ENCODE measurements at regions not wholly inside any gene's neighbourhood (a gene's known extent, or its start where the extent isn't known, plus 50 kb on each side); places are given as distances from the start of the nearest gene placed in this dataset.

DNA sequence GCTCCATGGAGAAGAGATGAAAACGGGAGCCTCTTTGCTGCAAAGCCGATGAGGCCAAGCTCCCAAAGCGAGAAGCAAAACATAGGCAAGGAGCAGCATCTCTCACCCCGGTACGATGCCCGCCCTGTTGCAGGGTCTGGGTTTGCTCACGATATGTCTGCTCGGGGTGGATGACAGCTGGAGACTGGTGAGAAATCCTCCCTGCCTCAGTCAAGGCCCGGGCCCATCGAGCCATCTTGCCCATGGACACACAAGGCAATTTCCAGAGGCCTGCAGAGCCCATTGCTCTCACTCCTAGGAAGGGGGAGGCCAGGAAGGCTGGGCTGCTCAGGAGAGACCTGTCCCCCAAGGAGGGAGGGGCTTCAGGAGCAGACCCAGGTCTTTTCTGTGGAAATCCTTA, 391.7 kb upstream of the SHH start:
- Histone ChIP-seq H3K36me3 (no peaks in the 10 kb centered on the region), H3K9me3 (replicated peaks in 1 of 11) (no peaks in the 10 kb centered on the region), H3K4me1 (no peaks in the 10 kb centered on the region), H3K9ac (no peak overlapping the region), H3K4me2 (no peak overlapping the region), H3K27me3 (no peaks in the 10 kb centered on the region), H4K20me1 (no peaks in the 10 kb centered on the region), H3K27ac (no peak overlapping the region), H3K4me3 (no peak overlapping the region)
- no peak for TF ChIP-seq Cebpa-rat (IDR thresholded peaks at IDR 0.05)

DNA sequence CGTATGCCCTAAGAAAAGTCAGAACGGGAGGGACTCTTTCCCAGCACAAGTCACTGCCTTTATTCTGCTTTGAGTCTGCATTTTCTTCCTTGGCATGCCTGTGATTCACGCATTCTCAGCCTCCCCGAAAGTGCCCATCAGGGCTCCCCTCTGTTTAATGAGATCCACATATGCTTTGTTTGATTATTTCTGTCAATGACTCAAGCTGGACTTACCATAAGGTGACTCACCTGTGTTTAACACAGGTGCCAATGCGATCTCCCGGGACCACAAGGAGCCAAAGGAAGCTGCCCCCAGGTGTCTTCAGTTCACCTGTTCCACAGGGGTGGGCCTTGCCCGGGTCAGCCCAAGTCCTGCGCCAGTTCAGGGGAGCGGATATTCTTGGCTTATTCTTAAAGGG, 386.0 kb upstream of the SHH start:
- TF ChIP-seq Cebpa-rat (IDR thresholded peaks at IDR 0.05) = no peak
- H3K4me1 ChIP-seq = peaks cover 19 to 30% (median 27%) of the 10 kb centered on the region in 10 experiments
- no peaks in the 10 kb centered on the region for H3K27me3 ChIP-seq
- H4K20me1 ChIP-seq = no peaks in the 10 kb centered on the region
- H3K9ac ChIP-seq = no peak overlapping the region
- no peaks in the 10 kb centered on the region for H3K36me3 ChIP-seq
- no peak overlapping the region for H3K27ac ChIP-seq
- no peak overlapping the region for H3K4me2 ChIP-seq
- peaks cover 0 to 2% (median 0%) of the 10 kb centered on the region in 11 experiments; a peak in 1 of 22 replicates for H3K9me3 ChIP-seq (replicated peaks in 1 of 11)
- no peak overlapping the region for H3K4me3 ChIP-seq

DNA sequence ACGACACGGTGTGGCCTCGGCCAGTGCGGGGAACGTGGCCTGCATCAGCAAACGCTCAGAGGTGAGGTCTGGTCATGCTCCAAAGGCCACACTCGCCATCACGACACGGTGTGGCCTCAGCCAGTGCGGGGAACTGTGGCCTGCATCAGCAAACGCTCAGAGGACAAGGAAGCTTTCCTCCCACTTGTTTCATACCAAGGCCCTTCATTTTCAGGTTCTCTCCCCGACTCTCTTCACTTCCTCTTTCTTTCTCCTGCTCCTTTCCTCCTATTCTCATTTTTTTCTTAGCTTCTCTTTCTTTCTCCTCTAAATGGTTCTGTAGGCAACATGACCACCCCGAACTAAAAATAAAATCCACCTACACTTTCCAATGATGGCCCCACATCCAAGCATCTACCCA, 384.4 kb upstream of the SHH start:
- no peak for TF ChIP-seq Cebpa-rat (IDR thresholded peaks at IDR 0.05)
- Histone ChIP-seq H3K36me3 (no peaks in the 10 kb centered on the region), H3K4me2 (peak overlapping the region in 7 of 11 experiments; percentile 20 to 64 (median 46); a peak in 10 of 22 replicates), H3K4me3 (no peak overlapping the region), H3K9me3 (replicated peaks in 1 of 11) (peaks cover 0 to 9% (median 0%) of the 10 kb centered on the region in 11 experiments; a peak in 1 of 22 replicates), H4K20me1 (no peaks in the 10 kb centered on the region), H3K27ac (no peak overlapping the region), H3K27me3 (no peaks in the 10 kb centered on the region), H3K4me1 (peaks cover 19 to 33% (median 27%) of the 10 kb centered on the region in 10 experiments), H3K9ac (no peak overlapping the region)

DNA sequence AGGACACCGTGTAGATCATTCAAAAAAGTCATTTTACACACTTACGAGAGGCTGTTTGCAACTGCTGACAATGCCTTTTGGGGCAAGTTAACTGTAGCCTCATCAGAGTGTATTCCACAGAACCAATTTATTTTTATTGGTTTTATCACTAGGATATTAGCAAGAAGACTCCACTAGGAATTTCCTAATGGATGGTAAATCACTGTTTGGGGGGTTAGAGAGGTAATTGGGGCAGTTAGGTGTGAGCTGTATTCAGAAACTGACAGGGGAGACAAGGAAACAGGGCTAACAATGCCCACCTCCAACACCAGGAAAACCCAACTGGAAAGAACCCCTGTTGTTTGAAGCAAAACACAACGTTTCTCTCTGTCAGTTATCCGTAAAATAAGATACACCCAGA, 383.0 kb upstream of the SHH start:
- no peak overlapping the region for H3K9ac ChIP-seq
- no peak for TF ChIP-seq Cebpa-rat (IDR thresholded peaks at IDR 0.05)
- no peaks in the 10 kb centered on the region for H4K20me1 ChIP-seq
- peaks cover 19 to 33% (median 27%) of the 10 kb centered on the region in 10 experiments for H3K4me1 ChIP-seq
- no peaks in the 10 kb centered on the region for H3K36me3 ChIP-seq
- H3K4me2 ChIP-seq = peak overlapping the region in 10 of 11 experiments; percentile 38 to 72 (median 60); a peak in 18 of 22 replicates
- peaks cover 0 to 9% (median 0%) of the 10 kb centered on the region in 11 experiments; a peak in 2 of 22 replicates for H3K9me3 ChIP-seq (replicated peaks in 1 of 11)
- H3K4me3 ChIP-seq = no peak overlapping the region
- no peak overlapping the region for H3K27ac ChIP-seq
- H3K27me3 ChIP-seq = no peaks in the 10 kb centered on the region

DNA sequence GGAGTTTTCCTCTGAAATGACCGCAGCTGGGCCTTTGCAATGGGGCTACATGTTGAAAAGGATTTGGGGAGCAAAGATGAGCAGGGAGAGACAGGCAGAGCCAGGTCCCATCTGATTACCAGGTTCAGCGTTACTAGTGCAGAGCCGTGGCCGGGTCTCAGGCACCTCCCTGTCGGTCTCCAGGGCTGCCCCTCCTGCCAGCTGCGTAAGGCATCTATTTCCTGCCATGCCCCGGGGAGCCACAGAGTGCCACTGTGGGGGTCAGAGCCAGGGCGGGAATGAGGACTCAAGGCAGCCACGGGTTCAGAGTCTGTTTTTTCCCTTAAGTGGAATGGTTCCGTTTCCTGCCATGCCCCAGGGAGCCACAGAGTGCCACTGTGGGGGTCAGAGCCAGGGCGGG, 382.6 kb upstream of the SHH start:
- H3K4me1 ChIP-seq = peaks cover 19 to 33% (median 27%) of the 10 kb centered on the region in 10 experiments
- no peak overlapping the region for H3K4me3 ChIP-seq
- H3K9me3 ChIP-seq (replicated peaks in 1 of 11) = peaks cover 0 to 9% (median 0%) of the 10 kb centered on the region in 11 experiments; a peak in 2 of 22 replicates
- no peak overlapping the region for H3K9ac ChIP-seq
- no peaks in the 10 kb centered on the region for H3K36me3 ChIP-seq
- TF ChIP-seq Cebpa-rat (IDR thresholded peaks at IDR 0.05) = no peak
- H4K20me1 ChIP-seq = no peaks in the 10 kb centered on the region
- no peak overlapping the region for H3K27ac ChIP-seq
- H3K4me2 ChIP-seq = peak overlapping the region; percentile 38 to 72 (median 58)
- no peaks in the 10 kb centered on the region for H3K27me3 ChIP-seq

DNA sequence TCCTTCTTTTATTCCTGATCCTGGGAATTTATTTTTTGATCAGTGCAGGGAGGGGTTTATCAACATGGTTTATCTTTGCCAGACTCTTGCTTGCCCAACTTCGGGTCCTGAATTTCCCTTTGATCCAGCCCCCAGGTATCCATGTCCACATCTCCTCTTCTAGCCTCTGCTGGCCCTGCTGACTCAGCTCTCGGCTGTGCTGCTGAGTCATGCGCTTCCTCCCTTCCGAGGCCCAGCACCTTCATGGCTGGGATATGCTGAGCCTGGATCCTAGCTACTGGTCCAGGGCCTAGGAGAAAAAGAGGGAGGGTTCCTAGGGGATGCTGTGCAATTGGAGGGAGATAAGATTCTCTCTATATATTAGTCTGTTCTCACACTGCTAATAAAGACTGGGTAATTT, 380.7 kb upstream of the SHH start:
- no peaks in the 10 kb centered on the region for H3K27me3 ChIP-seq
- no peak overlapping the region for H3K27ac ChIP-seq

DNA sequence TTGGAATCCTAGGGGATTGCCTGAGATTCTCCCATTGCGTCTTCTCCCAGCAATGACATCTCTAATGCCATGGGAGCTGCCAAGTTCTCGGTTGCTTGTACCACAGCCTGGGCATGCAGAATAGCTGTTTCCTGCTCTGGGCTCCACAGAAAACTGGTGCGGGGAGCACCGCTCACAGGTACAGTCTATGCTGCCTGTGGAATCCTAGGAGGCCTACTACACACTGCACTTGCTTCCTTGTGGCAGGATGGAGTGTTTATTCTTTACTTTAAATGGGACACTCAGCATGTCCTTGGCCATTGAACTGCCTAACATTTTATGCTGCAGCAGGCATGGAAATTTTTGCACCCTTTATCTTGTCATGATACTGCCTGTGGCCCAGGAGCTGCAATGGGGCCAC, 378.8 kb upstream of the SHH start:
- H3K36me3 ChIP-seq = no peaks in the 10 kb centered on the region
- TF ChIP-seq Cebpa-rat (IDR thresholded peaks at IDR 0.05) = no peak
- H3K4me2 ChIP-seq = no peak overlapping the region
- H3K4me3 ChIP-seq = no peak overlapping the region
- H3K27ac ChIP-seq = no peak overlapping the region
- H4K20me1 ChIP-seq = no peaks in the 10 kb centered on the region
- peaks cover 15 to 24% (median 19%) of the 10 kb centered on the region in 10 experiments for H3K4me1 ChIP-seq
- peaks cover 14 to 25% (median 18%) of the 10 kb centered on the region in 11 experiments; a peak in 21 of 22 replicates for H3K9me3 ChIP-seq (replicated peaks in 1 of 11)
- no peaks in the 10 kb centered on the region for H3K27me3 ChIP-seq
- no peak overlapping the region for H3K9ac ChIP-seq

More for the DNA sequence above, 380.7 kb upstream of the SHH start:
- TF ChIP-seq Cebpa-rat (IDR thresholded peaks at IDR 0.05) = no peak
- Histone ChIP-seq H3K9ac (no peak overlapping the region), H4K20me1 (no peaks in the 10 kb centered on the region), H3K4me3 (no peak overlapping the region), H3K9me3 (replicated peaks in 1 of 11) (peaks cover 0 to 9% (median 0%) of the 10 kb centered on the region in 11 experiments; a peak in 2 of 22 replicates), H3K4me1 (peaks cover 19 to 33% (median 27%) of the 10 kb centered on the region in 10 experiments), H3K36me3 (no peaks in the 10 kb centered on the region), H3K4me2 (no peak overlapping the region)

DNA sequence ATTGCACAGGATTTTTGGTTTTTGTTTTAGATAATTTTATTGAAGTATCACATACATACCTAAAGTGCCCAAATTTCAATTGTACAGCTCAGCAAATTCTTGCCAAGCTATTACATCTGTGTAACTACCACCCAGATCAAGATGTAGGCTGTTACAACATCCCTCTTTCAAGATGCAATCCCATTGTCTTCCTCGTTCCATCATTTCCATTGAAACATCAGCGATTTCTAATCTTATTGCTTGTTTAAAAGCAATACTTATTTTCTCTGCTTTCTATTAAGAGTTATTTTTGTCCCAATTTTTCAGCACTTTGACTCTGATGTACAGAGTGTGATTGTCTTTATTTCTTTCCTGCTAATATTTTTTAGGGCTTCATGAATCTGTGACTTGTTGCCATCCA, 372.8 kb upstream of the SHH start:
- Histone ChIP-seq H3K27ac (no peak overlapping the region), H4K20me1 (no peaks in the 10 kb centered on the region), H3K9ac (no peak overlapping the region), H3K9me3 (replicated peaks in 1 of 11) (peaks cover 21 to 33% (median 29%) of the 10 kb centered on the region in 11 experiments), H3K4me3 (no peak overlapping the region), H3K36me3 (no peaks in the 10 kb centered on the region), H3K27me3 (no peaks in the 10 kb centered on the region), H3K4me2 (no peak overlapping the region), H3K4me1 (no peaks in the 10 kb centered on the region; a peak in 1 of 20 replicates)
- TF ChIP-seq Cebpa-rat (IDR thresholded peaks at IDR 0.05) = no peak

DNA sequence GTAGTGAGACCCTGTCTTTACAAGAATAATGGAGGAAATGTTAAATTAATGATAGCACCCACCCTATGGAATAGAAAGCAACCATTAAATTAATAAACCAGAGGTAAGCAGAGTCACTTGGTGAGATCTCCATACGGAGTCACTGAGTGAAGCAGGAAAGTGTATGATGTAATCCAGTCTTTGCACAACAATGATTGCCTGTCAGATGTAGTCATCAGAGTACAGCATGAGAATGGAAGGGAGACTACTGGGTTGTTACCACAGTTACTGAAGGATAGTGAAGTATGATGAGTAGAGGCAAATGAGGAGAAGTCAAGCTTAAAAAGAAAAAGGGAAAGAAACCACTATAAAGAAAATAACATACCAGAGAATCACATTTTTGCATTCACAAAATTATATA, 371.9 kb upstream of the SHH start:
- no peak overlapping the region for H3K27ac ChIP-seq
- no peaks in the 10 kb centered on the region for H3K27me3 ChIP-seq
- no peak overlapping the region for H3K9ac ChIP-seq
- no peak overlapping the region for H3K4me2 ChIP-seq
- H3K9me3 ChIP-seq (replicated peaks in 1 of 11) = peaks cover 21 to 33% (median 29%) of the 10 kb centered on the region in 11 experiments
- peaks cover 0 to 3% (median 0%) of the 10 kb centered on the region in 10 experiments; a peak in 5 of 20 replicates for H3K4me1 ChIP-seq
- no peak for TF ChIP-seq Cebpa-rat (IDR thresholded peaks at IDR 0.05)
- H3K4me3 ChIP-seq = no peak overlapping the region
- no peaks in the 10 kb centered on the region for H4K20me1 ChIP-seq
- no peaks in the 10 kb centered on the region for H3K36me3 ChIP-seq

All from BLaER1 treated with 17β-estradiol and CSF1 and Interleukin-3, amounts not matched to agents 10 nM and 100 nM (cell line).